ENCODE measurements at regions not wholly inside any gene's neighbourhood (a gene's known extent, or its start where the extent isn't known, plus 50 kb on each side); places are given as distances from the start of the nearest gene placed in this dataset.
"Not testable (repeated sequence)": the region's sequence is repeated elsewhere in the genome, so short reads cannot be mapped to it uniquely, and the experiment has no call there.

GRCh38 chr5:84790406-84790805 is 405.7 kb upstream of the EDIL3 start:
- no peak for DNase-seq (ENCODE audit: low read depth)

- DNase-seq (ENCODE audit: low read depth) = no peak
Measured at GRCh38 chr5:84783003-84783402, 398.3 kb upstream of the EDIL3 start.

DNA sequence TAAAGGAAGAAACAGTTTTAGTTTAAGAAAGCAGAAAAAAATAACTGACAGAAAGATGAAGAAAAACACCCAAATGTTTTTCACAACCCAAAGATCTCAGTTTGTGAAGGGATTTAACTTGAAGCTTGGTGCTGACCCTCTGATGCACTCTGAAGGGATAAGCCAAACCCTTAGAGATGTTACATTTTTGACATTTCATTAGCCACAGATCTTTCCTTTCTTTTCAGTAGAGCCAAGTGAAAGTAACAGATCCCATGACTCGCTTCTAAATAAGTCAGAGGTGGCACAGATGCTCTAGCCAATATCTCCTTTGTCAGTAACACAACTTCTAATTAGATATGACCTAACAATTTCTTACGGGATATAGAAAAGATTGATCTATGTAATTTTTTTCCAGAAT is 394.5 kb upstream of the EDIL3 start:
- DNase-seq (ENCODE audit: low read depth) = peak; percentile 39

- DNase-seq (ENCODE audit: low read depth) = no peak
Measured at GRCh38 chr5:84764227-84764626, 379.5 kb upstream of the EDIL3 start.

GRCh38 chr5:84758008-84758407 is 373.3 kb upstream of the EDIL3 start:
- no peak for DNase-seq (ENCODE audit: low read depth)

GRCh38 chr5:84752780-84753179 is 368.1 kb upstream of the EDIL3 start:
- no peak for DNase-seq (ENCODE audit: low read depth)

DNA sequence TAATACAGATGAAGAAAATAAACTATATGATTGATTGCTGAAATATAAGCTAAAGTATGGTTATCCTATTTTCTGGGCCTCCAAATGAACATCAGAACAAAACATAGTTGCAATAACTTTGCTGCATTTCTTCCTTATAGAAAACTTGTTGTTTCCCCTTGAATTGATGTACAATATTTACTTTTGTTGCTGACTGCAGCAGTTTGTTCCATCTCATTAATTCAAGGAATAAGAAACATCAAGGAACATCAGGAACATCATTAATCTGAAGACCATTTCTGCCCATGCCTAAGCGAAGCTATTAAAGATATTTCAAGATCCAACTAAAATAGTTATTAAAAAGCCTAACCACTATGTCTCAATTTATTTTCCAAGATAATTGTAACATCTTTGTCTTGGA is 363.6 kb upstream of the EDIL3 start:
- DNase-seq (ENCODE audit: low read depth) = no peak

DNA sequence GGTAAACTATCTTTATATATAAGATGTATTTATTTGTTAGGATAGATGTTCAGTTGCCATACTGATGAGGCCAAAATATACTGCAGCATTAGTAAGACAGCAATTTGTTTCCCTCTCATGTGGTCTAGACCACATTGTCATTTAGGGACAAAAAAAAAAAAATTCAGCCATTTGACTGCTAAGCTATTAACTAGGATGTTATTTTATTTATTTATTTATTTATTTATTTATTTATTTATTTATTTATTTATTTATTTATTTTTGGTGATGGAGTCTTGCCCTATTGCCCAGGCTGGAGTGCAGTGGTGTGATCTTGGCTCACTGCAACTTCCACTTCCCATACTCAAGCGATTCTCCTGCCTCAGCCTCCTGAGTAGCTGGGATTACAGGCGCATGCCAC is 361.6 kb upstream of the EDIL3 start:
- not testable (repeated sequence) for DNase-seq (ENCODE audit: low read depth)

GRCh38 chr5:84741056-84741455 is 356.4 kb upstream of the EDIL3 start:
- no peak for DNase-seq (ENCODE audit: low read depth)

DNA sequence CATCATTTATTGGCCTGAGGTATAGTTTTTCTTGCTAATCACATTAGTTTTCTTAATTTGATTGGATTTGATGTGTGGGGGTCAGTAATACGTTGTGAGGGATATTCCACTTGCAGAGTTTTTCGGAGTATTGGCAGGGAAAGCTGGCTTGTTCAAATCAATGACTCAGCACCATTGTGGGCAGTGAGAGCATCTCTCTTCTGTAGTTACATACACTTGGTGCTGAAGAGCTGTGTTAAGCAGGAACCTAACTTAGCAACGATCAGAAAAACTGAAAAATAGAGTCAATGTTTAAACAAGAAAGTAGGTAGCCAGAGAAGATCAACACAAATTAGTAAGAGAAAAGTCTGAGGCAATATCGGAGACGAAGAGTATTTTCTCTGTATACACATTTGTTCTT is 344.6 kb upstream of the EDIL3 start:
- DNase-seq (ENCODE audit: low read depth) = peak; percentile 43

- no peak for DNase-seq (ENCODE audit: low read depth)
Measured at GRCh38 chr5:84727708-84728107, 343.0 kb upstream of the EDIL3 start.

DNA sequence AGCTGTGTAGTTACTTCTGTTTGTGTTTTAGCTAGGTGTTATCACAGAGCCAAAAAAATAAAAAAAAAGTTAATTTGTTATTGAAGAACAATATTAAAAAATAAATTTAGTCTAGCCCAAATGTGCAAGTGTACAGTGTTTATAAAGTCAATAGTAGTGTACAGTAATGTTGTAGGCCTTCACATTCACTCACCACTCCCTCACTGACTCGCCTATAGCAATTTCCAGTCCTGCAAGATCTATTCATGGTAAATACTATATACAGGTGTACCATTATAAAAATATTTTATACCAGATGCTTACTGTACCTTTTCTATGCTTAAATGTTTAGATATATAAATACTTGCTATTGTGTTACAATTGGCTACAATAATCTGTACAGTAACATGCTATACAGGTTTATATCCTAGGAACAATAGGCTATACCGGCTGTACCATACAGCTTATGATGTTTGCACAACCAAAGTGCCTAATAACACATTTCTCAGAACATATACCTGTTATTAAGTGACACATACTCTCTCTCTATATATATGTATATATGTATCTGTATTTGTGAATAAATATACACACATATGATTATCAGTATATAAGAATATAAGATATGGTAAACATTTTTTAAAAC is 341.4 kb upstream of the EDIL3 start:
- no peak for DNase-seq (ENCODE audit: low read depth)

GRCh38 chr5:84724683-84725082 is 340.0 kb upstream of the EDIL3 start:
- DNase-seq (ENCODE audit: low read depth) = peak; percentile 37

DNA sequence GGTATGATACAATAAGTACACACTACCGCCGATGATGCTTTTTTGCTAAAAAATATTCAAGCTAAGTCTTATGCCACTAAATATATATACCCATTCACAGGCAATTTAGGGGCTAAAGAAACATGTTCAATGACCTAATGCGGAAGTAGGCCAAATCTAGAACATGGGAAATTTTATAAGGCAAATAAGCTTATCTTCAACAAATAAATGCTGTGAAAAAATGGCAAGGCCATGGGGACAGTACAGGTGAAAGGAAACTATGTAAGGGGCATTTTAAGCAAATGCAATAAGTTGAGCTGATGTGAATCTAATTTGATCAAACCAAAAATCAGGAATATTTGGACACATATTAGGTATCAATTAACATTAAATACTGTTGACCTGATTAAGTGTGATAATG is 339.5 kb upstream of the EDIL3 start:
- no peak for DNase-seq (ENCODE audit: low read depth)

GRCh38 chr5:84718377-84718776 is 333.7 kb upstream of the EDIL3 start:
- DNase-seq (ENCODE audit: low read depth) = peak; percentile 14

DNA sequence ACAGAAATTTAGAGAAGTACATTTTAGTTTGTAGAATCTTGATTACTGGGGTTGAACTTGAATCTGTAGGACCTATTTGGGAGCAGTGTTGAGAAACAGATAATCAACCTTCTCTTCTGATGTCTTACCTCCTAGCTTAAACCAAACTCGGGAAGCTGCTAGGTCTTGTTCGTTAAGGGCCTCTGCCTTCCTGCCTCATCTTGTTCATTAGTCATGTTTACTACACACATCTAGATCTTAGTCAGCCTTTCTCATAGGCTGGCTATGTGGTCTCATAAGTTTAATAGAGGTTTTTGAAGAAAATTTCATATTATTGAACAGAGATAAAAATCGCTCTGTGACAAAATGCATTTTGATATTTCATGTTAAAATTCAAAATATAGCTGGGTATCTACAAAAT is 331.0 kb upstream of the EDIL3 start:
- DNase-seq (ENCODE audit: low read depth) = no peak

GRCh38 chr5:84715091-84715490 is 330.4 kb upstream of the EDIL3 start:
- DNase-seq (ENCODE audit: low read depth) = peak; percentile 48

DNA sequence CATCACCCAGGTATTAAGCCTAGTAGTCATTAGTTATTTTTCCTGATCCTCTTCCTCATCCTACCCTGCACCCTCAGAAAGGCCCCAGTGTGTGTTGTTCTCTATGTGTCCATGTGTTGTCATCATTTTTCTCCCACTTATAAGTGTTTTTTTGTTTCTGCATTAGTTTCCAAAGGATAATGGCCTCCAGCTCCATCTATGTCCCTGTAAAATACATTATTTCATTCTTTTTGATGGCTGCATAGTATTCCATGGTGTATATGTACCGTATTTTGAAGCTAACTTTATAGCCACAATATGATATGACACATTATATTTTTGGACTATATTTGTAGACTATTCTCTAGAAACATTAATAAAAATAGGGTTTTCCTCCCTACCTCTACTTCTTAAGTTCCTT is 324.4 kb upstream of the EDIL3 start:
- no peak for DNase-seq (ENCODE audit: low read depth)

DNA sequence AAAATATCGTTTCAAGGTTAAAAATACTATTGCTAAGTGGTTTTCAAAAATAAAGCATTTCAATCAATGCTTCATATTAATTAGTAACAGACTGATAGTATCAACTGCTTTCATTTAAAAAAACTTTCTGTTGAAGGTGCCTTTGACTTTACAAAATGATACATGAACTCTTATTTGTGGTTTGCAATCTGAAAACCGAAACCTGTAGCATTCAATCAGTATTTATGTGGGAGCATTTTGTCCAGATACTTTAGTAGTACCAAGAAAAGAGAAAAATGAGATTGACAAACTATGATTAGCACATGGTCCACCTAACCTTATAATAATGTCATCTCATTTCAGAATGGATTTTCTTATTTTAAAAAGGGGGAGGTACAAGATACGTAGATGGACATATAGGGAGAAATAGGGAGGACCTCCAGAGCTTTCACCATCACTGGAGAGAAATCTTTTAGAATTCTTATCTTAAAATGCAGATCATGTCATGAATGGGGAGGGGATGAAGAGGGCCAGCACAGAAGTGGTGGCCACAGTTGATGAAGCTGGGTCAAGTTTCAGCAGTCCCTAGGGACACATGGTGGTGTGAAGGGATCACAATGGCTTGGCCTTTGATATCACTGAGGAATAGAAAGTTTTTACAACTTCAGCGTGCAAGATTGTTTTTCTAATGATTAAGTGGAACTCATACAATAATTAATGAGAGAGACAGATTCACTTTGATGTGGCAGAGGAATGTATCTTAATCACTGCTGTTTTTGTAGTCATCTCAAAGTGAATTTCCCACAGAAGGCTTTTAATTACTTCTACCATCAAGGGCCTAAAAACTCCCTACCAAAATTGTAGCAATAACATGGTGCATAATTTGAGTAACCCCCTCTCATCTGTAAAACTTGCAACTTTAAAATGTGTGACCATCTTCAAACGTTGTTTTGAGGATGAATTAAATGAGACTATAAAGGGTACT is 322.3 kb upstream of the EDIL3 start:
- peak; percentile 30 for DNase-seq (ENCODE audit: low read depth)

DNA sequence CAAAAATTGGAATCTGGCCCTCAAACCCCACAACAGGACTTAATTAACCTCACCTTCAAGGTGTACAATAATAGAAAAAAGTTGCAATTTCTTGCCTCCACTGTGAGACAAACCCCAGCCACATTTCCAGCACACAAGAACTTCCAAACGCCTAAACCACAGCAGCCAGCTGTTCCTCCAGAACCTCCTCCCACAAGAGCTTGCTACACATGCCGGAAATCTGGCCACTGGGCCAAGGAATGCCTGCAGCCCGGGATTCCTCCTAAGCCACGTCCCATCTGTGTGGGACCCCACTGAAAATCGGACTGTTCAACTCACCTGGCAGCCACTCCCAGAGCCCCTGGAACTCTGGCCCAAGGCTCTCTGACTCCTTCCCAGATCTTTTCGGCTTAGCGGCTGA is 315.9 kb upstream of the EDIL3 start:
- peak; percentile 51 for DNase-seq (ENCODE audit: low read depth)

DNA sequence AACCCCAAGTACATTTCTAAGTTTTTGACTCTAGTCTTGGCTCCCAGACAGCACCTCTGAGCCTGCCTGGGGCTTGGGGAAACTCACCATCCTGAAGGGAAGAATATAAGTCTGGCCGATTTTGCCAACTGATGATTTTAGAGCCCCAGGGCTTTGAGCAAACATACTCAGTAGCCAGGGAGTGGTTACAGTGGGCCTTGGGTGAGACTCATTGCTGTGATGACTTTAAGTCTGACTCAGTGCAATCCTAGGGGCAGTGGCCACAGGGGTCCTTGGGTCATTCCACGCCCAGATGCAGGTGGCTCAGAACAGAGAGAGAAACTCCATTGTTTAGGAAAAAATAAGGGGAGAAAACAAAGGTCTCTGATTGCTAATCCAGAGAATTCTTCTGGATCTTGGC is 312.0 kb upstream of the EDIL3 start:
- no peak for DNase-seq (ENCODE audit: low read depth)

DNA sequence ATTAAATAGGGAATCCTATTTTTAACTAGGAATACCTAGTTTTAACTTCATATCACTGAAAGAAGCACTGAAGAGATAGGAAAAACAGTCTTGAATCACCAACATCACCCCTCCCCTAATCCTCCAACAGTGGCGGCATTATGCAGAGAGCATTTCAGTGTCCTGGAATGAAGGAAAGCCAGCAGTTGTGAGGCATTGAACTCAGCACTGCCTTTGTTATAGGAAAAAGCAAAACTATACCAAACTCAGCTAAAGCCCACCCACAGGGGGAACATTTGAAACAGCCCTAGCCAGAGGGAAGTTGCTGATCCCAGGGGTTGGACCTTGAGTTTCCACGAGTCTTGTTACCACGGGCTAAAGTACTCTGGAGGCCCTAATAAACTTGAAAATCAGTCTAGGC is 310.6 kb upstream of the EDIL3 start:
- DNase-seq (ENCODE audit: low read depth) = no peak

DNA sequence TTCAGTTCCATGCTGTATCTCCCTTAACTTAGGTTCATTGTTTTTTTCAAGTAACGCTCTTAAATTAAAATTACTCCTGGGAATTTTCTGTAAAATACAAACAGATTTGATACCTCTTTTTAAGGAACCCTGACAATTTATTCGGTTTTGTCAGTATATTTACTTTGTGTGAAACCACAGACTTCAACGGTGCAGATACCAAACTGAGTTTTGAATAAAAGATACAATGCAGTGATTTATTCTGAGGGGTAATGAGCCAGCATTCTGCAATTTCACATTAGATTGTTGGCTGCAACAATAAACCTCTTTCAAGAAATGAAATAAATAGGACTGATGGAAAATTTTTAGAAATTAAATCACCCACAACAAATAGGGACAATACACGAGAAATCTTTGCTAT is 308.6 kb upstream of the EDIL3 start:
- DNase-seq (ENCODE audit: low read depth) = no peak
